ENCODE measurements at regions not wholly inside any gene's neighbourhood (a gene's known extent, or its start where the extent isn't known, plus 50 kb on each side); places are given as distances from the start of the nearest gene placed in this dataset.

DNA sequence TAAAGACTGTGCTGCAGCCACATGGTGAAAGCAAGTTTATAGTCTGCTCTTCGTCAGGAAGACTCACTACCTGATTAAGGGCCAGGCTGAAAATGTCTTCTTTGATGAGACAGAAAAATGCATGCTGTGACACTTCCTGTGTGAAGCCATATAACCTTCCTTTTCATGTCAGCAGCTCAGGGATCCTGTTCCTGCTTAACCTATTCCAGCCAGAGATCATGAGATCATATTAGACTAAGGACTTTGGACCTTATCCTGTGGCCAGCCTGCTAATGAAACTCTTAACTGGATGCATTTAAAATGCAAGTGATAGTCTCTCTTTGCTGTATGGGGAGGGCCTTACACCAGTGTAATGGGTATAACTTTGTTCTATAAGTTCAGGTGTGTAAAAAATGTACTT lies 165.2 kb downstream of the PTEN start:
- H3K4me2 ChIP-seq: peak overlapping the region; percentile 19; the same call in 1 of the 2 replicates
- no peaks in the 10 kb centered on the region for H3K27me3 ChIP-seq (ENCODE audit: insufficient read depth, low read depth)
- H3K4me3 ChIP-seq (IDR thresholded peaks at IDR 0.05; ENCODE audit: insufficient read depth, low read depth, low read length): no peak overlapping the region
- H3K9ac ChIP-seq: no peak overlapping the region
- H3K36me3 ChIP-seq (ENCODE audit: insufficient read depth): no peaks in the 10 kb centered on the region
- no peak overlapping the region for H2AFZ ChIP-seq (ENCODE audit: low read depth)
- H3K27ac ChIP-seq: no peak overlapping the region
- TF ChIP-seq, protein P1, sequence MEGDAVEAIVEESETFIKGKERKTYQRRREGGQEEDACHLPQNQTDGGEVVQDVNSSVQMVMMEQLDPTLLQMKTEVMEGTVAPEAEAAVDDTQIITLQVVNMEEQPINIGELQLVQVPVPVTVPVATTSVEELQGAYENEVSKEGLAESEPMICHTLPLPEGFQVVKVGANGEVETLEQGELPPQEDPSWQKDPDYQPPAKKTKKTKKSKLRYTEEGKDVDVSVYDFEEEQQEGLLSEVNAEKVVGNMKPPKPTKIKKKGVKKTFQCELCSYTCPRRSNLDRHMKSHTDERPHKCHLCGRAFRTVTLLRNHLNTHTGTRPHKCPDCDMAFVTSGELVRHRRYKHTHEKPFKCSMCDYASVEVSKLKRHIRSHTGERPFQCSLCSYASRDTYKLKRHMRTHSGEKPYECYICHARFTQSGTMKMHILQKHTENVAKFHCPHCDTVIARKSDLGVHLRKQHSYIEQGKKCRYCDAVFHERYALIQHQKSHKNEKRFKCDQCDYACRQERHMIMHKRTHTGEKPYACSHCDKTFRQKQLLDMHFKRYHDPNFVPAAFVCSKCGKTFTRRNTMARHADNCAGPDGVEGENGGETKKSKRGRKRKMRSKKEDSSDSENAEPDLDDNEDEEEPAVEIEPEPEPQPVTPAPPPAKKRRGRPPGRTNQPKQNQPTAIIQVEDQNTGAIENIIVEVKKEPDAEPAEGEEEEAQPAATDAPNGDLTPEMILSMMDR (conservative IDR thresholded peaks at IDR 0.05; ENCODE audit: low read depth, low read length): no peak
- H3K4me1 ChIP-seq (ENCODE audit: low read depth, poor library complexity, severe bottlenecking): peaks cover 24% of the 10 kb centered on the region
- H3K79me2 ChIP-seq (ENCODE audit: insufficient read depth, low read depth): no peaks in the 10 kb centered on the region
- no peaks in the 10 kb centered on the region for H4K20me1 ChIP-seq (ENCODE audit: insufficient read depth)

DNA sequence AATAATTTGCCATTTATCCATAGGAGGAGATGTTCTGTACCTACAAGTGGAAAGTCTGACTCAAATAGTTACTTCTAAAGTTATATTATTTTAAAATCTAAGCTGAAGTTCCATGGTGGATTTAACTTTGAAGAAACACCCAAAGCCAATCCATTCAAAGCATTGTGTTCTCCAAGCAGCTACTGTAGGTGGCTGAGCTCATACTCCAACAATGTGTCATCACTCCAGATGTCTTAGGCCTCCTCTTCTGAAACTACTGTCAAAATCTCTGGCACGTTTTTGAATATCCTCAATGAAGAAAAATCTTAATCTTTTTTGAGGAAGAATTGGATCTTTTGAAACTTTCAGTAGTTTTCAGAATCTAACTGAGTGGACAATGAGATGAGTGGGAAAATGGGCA lies 169.1 kb downstream of the PTEN start:
- TF ChIP-seq, protein P1 (conservative IDR thresholded peaks at IDR 0.05; ENCODE audit: low read depth, low read length): no peak
- Histone ChIP-seq H3K4me3 (IDR thresholded peaks at IDR 0.05; ENCODE audit: insufficient read depth, low read depth, low read length) (no peak overlapping the region), H3K27ac (no peak overlapping the region), H3K79me2 (ENCODE audit: insufficient read depth, low read depth) (no peaks in the 10 kb centered on the region), H3K4me2 (no peak overlapping the region), H3K36me3 (ENCODE audit: insufficient read depth) (no peaks in the 10 kb centered on the region), H3K4me1 (ENCODE audit: low read depth, poor library complexity, severe bottlenecking) (peaks cover 24% of the 10 kb centered on the region), H3K9ac (no peak overlapping the region), H4K20me1 (ENCODE audit: insufficient read depth) (no peaks in the 10 kb centered on the region), H2AFZ (ENCODE audit: low read depth) (no peak overlapping the region), H3K27me3 (ENCODE audit: insufficient read depth, low read depth) (no peaks in the 10 kb centered on the region)

DNA sequence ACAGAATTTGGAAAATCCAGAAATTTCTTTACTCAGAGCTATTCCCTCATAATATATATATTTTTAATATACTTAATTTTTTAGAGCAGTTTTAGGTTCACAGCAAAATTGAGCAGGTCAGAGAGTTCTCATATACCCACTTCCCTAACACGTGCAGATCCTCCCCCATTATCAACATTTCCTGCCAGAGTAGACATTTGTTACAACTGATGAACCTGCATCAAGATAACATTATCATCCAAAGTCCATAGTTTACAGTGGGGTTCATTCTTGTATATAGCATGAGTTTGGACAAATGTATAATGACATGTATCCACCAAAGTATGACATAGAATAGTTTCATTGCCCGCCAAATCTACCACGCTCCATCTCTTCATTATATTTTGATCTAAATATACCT lies 170.0 kb downstream of the PTEN start:
- H3K36me3 ChIP-seq (ENCODE audit: insufficient read depth): no peaks in the 10 kb centered on the region
- no peak overlapping the region for H3K9ac ChIP-seq
- H3K4me3 ChIP-seq (IDR thresholded peaks at IDR 0.05; ENCODE audit: insufficient read depth, low read depth, low read length): no peak overlapping the region
- TF ChIP-seq, protein P1 (conservative IDR thresholded peaks at IDR 0.05; ENCODE audit: low read depth, low read length): no peak
- peaks cover 28% of the 10 kb centered on the region for H3K4me1 ChIP-seq (ENCODE audit: low read depth, poor library complexity, severe bottlenecking)
- H3K27ac ChIP-seq: no peak overlapping the region
- no peaks in the 10 kb centered on the region for H4K20me1 ChIP-seq (ENCODE audit: insufficient read depth)
- H3K4me2 ChIP-seq: no peak overlapping the region
- H3K79me2 ChIP-seq (ENCODE audit: insufficient read depth, low read depth): no peaks in the 10 kb centered on the region
- no peak overlapping the region for H2AFZ ChIP-seq (ENCODE audit: low read depth)
- no peaks in the 10 kb centered on the region for H3K27me3 ChIP-seq (ENCODE audit: insufficient read depth, low read depth)

DNA sequence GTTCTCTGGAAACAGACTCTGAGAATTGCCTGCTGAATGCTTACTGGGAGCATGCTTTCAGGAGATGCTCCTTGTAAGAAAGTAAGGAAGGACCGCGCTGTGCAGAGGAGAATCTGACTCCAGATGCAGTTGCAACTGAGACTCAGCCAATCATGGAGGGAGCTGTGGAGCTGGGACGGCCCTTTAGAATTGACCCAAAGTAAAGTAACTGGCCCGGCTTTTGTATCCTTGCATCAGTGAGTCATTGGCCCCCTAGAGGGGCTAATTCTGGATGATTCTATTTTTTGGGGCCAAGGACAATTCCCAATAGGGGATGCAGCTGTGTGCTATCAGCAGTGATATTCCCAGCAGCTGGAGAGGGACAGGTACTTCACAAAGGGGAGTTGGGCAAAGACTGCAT lies 170.4 kb downstream of the PTEN start:
- Histone ChIP-seq H3K4me2 (no peak overlapping the region), H3K27ac (no peak overlapping the region), H3K4me3 (IDR thresholded peaks at IDR 0.05; ENCODE audit: insufficient read depth, low read depth, low read length) (no peak overlapping the region), H4K20me1 (ENCODE audit: insufficient read depth) (no peaks in the 10 kb centered on the region), H3K27me3 (ENCODE audit: insufficient read depth, low read depth) (no peaks in the 10 kb centered on the region), H3K79me2 (ENCODE audit: insufficient read depth, low read depth) (no peaks in the 10 kb centered on the region), H2AFZ (ENCODE audit: low read depth) (no peak overlapping the region), H3K4me1 (ENCODE audit: low read depth, poor library complexity, severe bottlenecking) (peaks cover 27% of the 10 kb centered on the region), H3K9ac (no peak overlapping the region), H3K36me3 (ENCODE audit: insufficient read depth) (no peaks in the 10 kb centered on the region)
- TF ChIP-seq, protein P1 (conservative IDR thresholded peaks at IDR 0.05; ENCODE audit: low read depth, low read length): no peak
